RPMI7951 (cell line): ENCODE measurements at regions not wholly inside any gene's neighbourhood (a gene's known extent, or its start where the extent isn't known, plus 50 kb on each side); places are given as distances from the start of the nearest gene placed in this dataset.

Source experiments
- DNase-seq: peaks from one replicate; pipeline ENCODE4 v3.0.0-alpha.2; 2012; ENCODE audit warnings: low read depth

GRCh38 chr3:18775501-18775900 is 350.4 kb upstream of the SATB1 start:
- no peak for DNase-seq

- no peak for DNase-seq
These were observed 349.4 kb upstream of the SATB1 start for GRCh38 chr3:18774319-18775088.

- DNase-seq, result no peak
These were observed 347.7 kb upstream of the SATB1 start for GRCh38 chr3:18772699-18773305.

- DNase-seq, result no peak
These were observed 346.8 kb upstream of the SATB1 start for GRCh38 chr3:18771931-18772330.

- no peak for DNase-seq
These were observed 345.7 kb upstream of the SATB1 start for GRCh38 chr3:18770800-18771199.

- DNase-seq, result no peak
These were observed 342.7 kb upstream of the SATB1 start for GRCh38 chr3:18767756-18768303.

- DNase-seq, result no peak
These were observed 341.8 kb upstream of the SATB1 start for GRCh38 chr3:18766974-18767373.

- no peak for DNase-seq
These were observed 340.5 kb upstream of the SATB1 start for GRCh38 chr3:18765662-18766061.

- no peak for DNase-seq
These were observed 340.0 kb upstream of the SATB1 start for GRCh38 chr3:18765161-18765560.

- DNase-seq, result no peak
These were observed 336.4 kb upstream of the SATB1 start for GRCh38 chr3:18761530-18761929.

- DNase-seq, result peak; percentile 7
These were observed 333.0 kb upstream of the SATB1 start for GRCh38 chr3:18758047-18758704.

GRCh38 chr3:18757476-18757875 is 332.3 kb upstream of the SATB1 start:
- DNase-seq, result no peak

GRCh38 chr3:18752273-18752934 is 327.3 kb upstream of the SATB1 start:
- no peak for DNase-seq

GRCh38 chr3:18751514-18751913 is 326.4 kb upstream of the SATB1 start:
- DNase-seq, result no peak

- DNase-seq, result no peak
These were observed 322.2 kb upstream of the SATB1 start for GRCh38 chr3:18747383-18747782.

GRCh38 chr3:18745472-18745871 is 320.3 kb upstream of the SATB1 start:
- DNase-seq, result no peak

- DNase-seq, result no peak
These were observed 319.3 kb upstream of the SATB1 start for GRCh38 chr3:18744472-18744871.

- DNase-seq, result no peak
These were observed 318.6 kb upstream of the SATB1 start for GRCh38 chr3:18743761-18744160.

- no peak for DNase-seq
These were observed 315.8 kb upstream of the SATB1 start for GRCh38 chr3:18740631-18741583.

GRCh38 chr3:18739099-18739433 is 313.9 kb upstream of the SATB1 start:
- no peak for DNase-seq

GRCh38 chr3:18738393-18739098 is 313.4 kb upstream of the SATB1 start:
- no peak for DNase-seq
